BE2C (cell line): ENCODE measurements at regions not wholly inside any gene's neighbourhood (a gene's known extent, or its start where the extent isn't known, plus 50 kb on each side); places are given as distances from the start of the nearest gene placed in this dataset.

Source experiments
- DNase-seq: peaks from one replicate; pipeline ENCODE4 v3.0.0-alpha.2; 2020
- H3K27me3 ChIP-seq: fragments of 250-450 bp; sonication (Bioruptor Pico); 2 replicates; pipeline ENCODE4 v1.5.1; 2020; ENCODE audit warnings: mild to moderate bottlenecking
- H3K36me3 ChIP-seq: fragments of 250-450 bp; sonication (Bioruptor Pico); 2 replicates; pipeline ENCODE4 v1.5.1; 2020; ENCODE audit warnings: mild to moderate bottlenecking
- H3K4me1 ChIP-seq: fragments of 250-450 bp; sonication (Bioruptor Pico); 2 replicates; pipeline ENCODE4 v1.5.1; 2020
- H3K4me3 ChIP-seq: 2 replicates; pipeline ENCODE4 v1.5.1; 2011; ENCODE audit warnings: low read depth, low read length
- H3K9me3 ChIP-seq: fragments of 250-450 bp; sonication (Bioruptor Pico); 2 replicates; pipeline ENCODE4 v1.5.1; 2020
- CTCF ChIP-seq: IDR thresholded peaks from 2 replicates; pipeline ENCODE4 v1.5.1; 2012; ENCODE audit warnings: mild to moderate bottlenecking, low read depth, low read length

GRCh38 chr5:2587189-2588031, 164.1 kb downstream of the IRX2 start:
- H3K9me3 ChIP-seq, result no peaks in the 10 kb centered on the region; the same call in none of the 2 replicates
- no peak for TF ChIP-seq CTCF
- H3K4me3 ChIP-seq, result no peak overlapping the region
- H3K4me1 ChIP-seq, result no peaks in the 10 kb centered on the region
- H3K36me3 ChIP-seq, result no peaks in the 10 kb centered on the region
- DNase-seq, result no peak
- H3K27me3 ChIP-seq, result no peaks in the 10 kb centered on the region

DNA sequence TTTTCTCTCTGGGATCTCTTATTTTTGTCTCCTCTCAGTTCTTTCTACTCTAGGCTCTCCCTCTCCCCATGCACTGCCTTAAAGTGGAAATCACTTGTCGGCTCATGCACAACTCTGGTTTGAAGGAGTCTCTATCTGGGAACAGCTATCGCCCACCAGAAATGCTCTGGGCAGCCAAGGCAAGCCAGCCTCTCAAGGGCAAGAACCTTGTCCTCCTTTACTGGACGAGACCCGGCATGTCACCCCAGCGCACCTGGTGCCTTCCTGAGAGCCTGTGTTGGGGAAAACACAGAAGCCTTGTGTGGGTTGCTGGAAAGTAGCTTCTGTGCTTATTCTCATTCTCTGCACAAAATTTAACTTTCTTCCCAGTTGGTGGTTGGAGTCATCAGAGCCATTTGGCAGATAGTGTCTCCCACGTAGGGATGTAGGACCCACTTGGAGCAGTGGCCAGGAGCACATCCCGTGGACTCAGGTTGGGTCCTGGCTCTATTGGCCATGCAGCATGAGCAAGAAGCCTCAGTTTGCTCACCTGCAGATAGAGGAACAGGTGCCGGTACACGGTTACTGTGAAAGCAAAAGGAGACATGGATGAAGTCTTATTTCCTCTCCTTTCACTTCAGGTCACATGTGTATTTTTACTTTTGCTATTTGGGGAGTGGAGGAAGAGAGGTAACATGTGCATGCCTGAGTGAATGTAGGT, 165.3 kb downstream of the IRX2 start:
- no peak overlapping the region for H3K4me3 ChIP-seq
- H3K9me3 ChIP-seq, result no peaks in the 10 kb centered on the region; the same call in none of the 2 replicates
- no peak for TF ChIP-seq CTCF
- DNase-seq, result no peak
- H3K4me1 ChIP-seq, result no peaks in the 10 kb centered on the region
- no peaks in the 10 kb centered on the region for H3K36me3 ChIP-seq
- no peaks in the 10 kb centered on the region for H3K27me3 ChIP-seq

DNA sequence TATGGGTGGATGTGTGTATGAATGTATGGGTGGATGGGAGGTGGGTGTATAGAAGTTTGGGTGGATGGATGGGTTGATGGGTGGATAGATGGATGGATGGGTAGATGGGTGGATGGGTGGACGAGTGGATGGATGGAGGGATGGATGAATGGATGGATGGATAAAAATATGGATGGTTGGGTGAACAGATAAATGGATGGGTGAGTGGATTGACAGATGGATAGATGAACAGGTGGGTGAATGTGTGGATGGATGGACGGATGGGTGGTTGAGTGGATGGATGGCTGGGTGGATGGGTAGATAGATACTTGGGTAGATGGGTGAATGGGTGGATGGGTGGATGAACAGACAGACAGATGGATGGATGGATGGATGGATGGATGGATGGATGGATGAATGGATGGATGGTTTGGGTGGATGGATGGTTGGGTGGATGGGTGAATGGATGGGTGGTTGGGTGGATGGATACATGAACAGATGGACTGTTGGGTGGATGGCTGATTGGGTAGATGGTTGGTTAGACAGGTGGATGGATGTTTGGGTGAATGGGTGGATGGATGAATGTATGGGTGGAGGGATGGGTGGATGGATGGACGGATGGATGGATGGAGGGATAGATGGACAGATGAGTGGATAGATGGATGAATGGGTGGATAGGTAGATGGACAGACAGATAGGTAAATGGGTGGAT, 166.8 kb downstream of the IRX2 start:
- no peak for TF ChIP-seq CTCF
- H3K36me3 ChIP-seq, result no peaks in the 10 kb centered on the region
- DNase-seq, result no peak
- H3K9me3 ChIP-seq, result no peaks in the 10 kb centered on the region; the same call in none of the 2 replicates
- H3K27me3 ChIP-seq, result no peaks in the 10 kb centered on the region
- H3K4me1 ChIP-seq, result no peaks in the 10 kb centered on the region
- H3K4me3 ChIP-seq, result no peak overlapping the region

GRCh38 chr5:2582507-2582906, 169.0 kb downstream of the IRX2 start:
- no peak for DNase-seq
- no peak overlapping the region for H3K4me3 ChIP-seq
- H3K4me1 ChIP-seq, result no peaks in the 10 kb centered on the region
- no peaks in the 10 kb centered on the region for H3K27me3 ChIP-seq
- H3K36me3 ChIP-seq, result no peaks in the 10 kb centered on the region
- H3K9me3 ChIP-seq, result no peaks in the 10 kb centered on the region; the same call in 1 of the 2 replicates
- no peak for TF ChIP-seq CTCF

DNA sequence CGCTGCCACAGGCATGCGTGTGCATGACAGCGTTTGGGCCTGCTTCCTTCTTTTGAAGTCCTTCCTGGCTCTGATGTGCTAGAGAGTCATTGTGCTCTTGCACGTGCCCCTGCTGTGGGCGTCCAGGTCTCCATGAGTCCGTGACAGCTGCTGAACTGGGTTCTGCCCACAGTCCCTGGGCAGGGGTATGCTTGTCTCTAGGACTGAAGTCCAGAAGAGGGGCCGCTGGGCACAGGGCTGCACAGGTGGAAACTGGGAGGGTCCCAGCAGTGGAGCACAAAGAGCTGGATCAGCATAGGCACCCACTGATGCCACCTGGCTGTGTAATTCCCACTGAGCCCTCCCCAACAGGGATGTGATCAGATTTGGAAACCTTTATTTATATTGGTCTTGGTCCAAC, 169.4 kb downstream of the IRX2 start:
- H3K4me1 ChIP-seq, result no peaks in the 10 kb centered on the region
- no peaks in the 10 kb centered on the region for H3K36me3 ChIP-seq
- DNase-seq, result no peak
- no peak for TF ChIP-seq CTCF
- no peak overlapping the region for H3K4me3 ChIP-seq
- no peaks in the 10 kb centered on the region for H3K27me3 ChIP-seq
- H3K9me3 ChIP-seq, result no peaks in the 10 kb centered on the region; the same call in 1 of the 2 replicates
